Dermis blood vessel endothelial cell (primary cell): ENCODE measurements at regions not wholly inside any gene's neighbourhood (a gene's known extent, or its start where the extent isn't known, plus 50 kb on each side); places are given as distances from the start of the nearest gene placed in this dataset.

ENCODE experiments used
- DNase-seq: peaks from one replicate; pipeline ENCODE4 v3.0.0; 2010

- no peak for DNase-seq
Observed at GRCh38 chr22:44423556-44424358, 74.3 kb downstream of the RTL6 start.

GRCh38 chr22:44422746-44423380 lies 75.2 kb downstream of the RTL6 start:
- no peak for DNase-seq

- DNase-seq, result no peak
Observed at GRCh38 chr22:44419429-44419828, 78.6 kb downstream of the RTL6 start.

GRCh38 chr22:44413211-44413610 lies 84.8 kb downstream of the RTL6 start:
- DNase-seq, result no peak

- no peak for DNase-seq
Observed at GRCh38 chr22:44412136-44412731, 85.8 kb downstream of the RTL6 start.

- no peak for DNase-seq
Observed at GRCh38 chr22:44411226-44412135, 86.6 kb downstream of the RTL6 start.

- no peak for DNase-seq
Observed at GRCh38 chr22:44410451-44410991, 87.5 kb downstream of the RTL6 start.

GRCh38 chr22:44409974-44410316 lies 88.1 kb downstream of the RTL6 start:
- no peak for DNase-seq

- DNase-seq, result no peak
Observed at GRCh38 chr22:44409211-44409973, 88.6 kb downstream of the RTL6 start.

GRCh38 chr22:44408829-44409192 lies 89.2 kb downstream of the RTL6 start:
- DNase-seq, result no peak

- no peak for DNase-seq
Observed at GRCh38 chr22:44407987-44408828, 89.8 kb downstream of the RTL6 start.

GRCh38 chr22:44407171-44407986 lies 90.7 kb downstream of the RTL6 start:
- DNase-seq, result no peak

- no peak for DNase-seq
Observed at GRCh38 chr22:44406341-44407170, 91.5 kb downstream of the RTL6 start.

GRCh38 chr22:44405661-44406060 lies 92.4 kb downstream of the RTL6 start:
- no peak for DNase-seq

- no peak for DNase-seq
Observed at GRCh38 chr22:44404341-44405020, 91.7 kb upstream of the SHISAL1 start.

GRCh38 chr22:44403602-44404329 lies 91.0 kb upstream of the SHISAL1 start:
- no peak for DNase-seq

GRCh38 chr22:44403166-44403565 lies 90.4 kb upstream of the SHISAL1 start:
- DNase-seq, result no peak
